Kidney epithelial cell (primary cell): ENCODE measurements at regions not wholly inside any gene's neighbourhood (a gene's known extent, or its start where the extent isn't known, plus 50 kb on each side); places are given as distances from the start of the nearest gene placed in this dataset.
"Not testable (repeated sequence)": the region's sequence is repeated elsewhere in the genome, so short reads cannot be mapped to it uniquely, and the experiment has no call there.

Experiments
- DNase-seq: peaks from one replicate; pipeline ENCODE4 v3.0.0-alpha.2; 2010; ENCODE audit warnings: low read depth
- H3K27me3 ChIP-seq: 2 replicates; pipeline ENCODE4 v1.6.0; 2011; ENCODE audit warnings: low read length; ENCODE audit not compliant: control insufficient read depth, insufficient read depth
- H3K36me3 ChIP-seq: 2 replicates; pipeline ENCODE4 v1.5.1; 2011; ENCODE audit warnings: low read length; ENCODE audit not compliant: control insufficient read depth, insufficient read depth
- H3K4me3 ChIP-seq: 2 replicates; pipeline ENCODE4 v1.5.1; 2011; ENCODE audit warnings: low read depth, mild to moderate bottlenecking, control low read depth, low read length
- CTCF ChIP-seq: IDR thresholded peaks from 2 replicates; pipeline ENCODE4 v1.5.1; 2011; ENCODE audit warnings: mild to moderate bottlenecking, moderate library complexity, low read length, control low read depth, inconsistent platforms; ENCODE audit not compliant: insufficient read depth, poor library complexity, severe bottlenecking

GRCh38 chr21:24552491-24552890, 1054.8 kb downstream of the MRPL39 start:
- H3K4me3 ChIP-seq: no peak overlapping the region
- H3K36me3 ChIP-seq: no peaks in the 10 kb centered on the region
- no peak for DNase-seq
- H3K27me3 ChIP-seq: no peaks in the 10 kb centered on the region
- no peak for TF ChIP-seq CTCF

GRCh38 chr21:24545807-24546361, 1061.4 kb downstream of the MRPL39 start:
- Histone ChIP-seq H3K36me3 (no peaks in the 10 kb centered on the region), H3K4me3 (no peak overlapping the region), H3K27me3 (no peaks in the 10 kb centered on the region)
- TF ChIP-seq CTCF: no peak
- no peak for DNase-seq

- H3K36me3 ChIP-seq: no peaks in the 10 kb centered on the region
- TF ChIP-seq CTCF: peak; percentile 26
- no peak for DNase-seq
- no peak overlapping the region for H3K4me3 ChIP-seq
- H3K27me3 ChIP-seq: no peaks in the 10 kb centered on the region
Measured at GRCh38 chr21:24514081-24514733, 1093.1 kb downstream of the MRPL39 start.

- no peaks in the 10 kb centered on the region for H3K36me3 ChIP-seq
- no peak for DNase-seq
- no peak for TF ChIP-seq CTCF
- H3K4me3 ChIP-seq: no peak overlapping the region
- H3K27me3 ChIP-seq: no peaks in the 10 kb centered on the region
Measured at GRCh38 chr21:24509131-24509530, 1098.2 kb downstream of the MRPL39 start.

- H3K27me3 ChIP-seq: no peaks in the 10 kb centered on the region
- no peak overlapping the region for H3K4me3 ChIP-seq
- H3K36me3 ChIP-seq: no peaks in the 10 kb centered on the region
- TF ChIP-seq CTCF: no peak
- DNase-seq: no peak
Measured at GRCh38 chr21:24486973-24487372, 1120.3 kb downstream of the MRPL39 start.

GRCh38 chr21:24483361-24483760, 1123.9 kb downstream of the MRPL39 start:
- not testable (repeated sequence) for H3K27me3 ChIP-seq, H3K36me3 ChIP-seq, H3K4me3 ChIP-seq, DNase-seq
